Jurkat, Clone E6-1 (cell line): ENCODE measurements at regions not wholly inside any gene's neighbourhood (a gene's known extent, or its start where the extent isn't known, plus 50 kb on each side); places are given as distances from the start of the nearest gene placed in this dataset.

ENCODE experiments used
- DNase-seq: peaks from one replicate; pipeline ENCODE4 v3.0.0-alpha.2; 2011; ENCODE audit warnings: low read depth, low spot score
- H3K4me3 ChIP-seq: 2 replicates; pipeline ENCODE4 v1.5.1; 2011; ENCODE audit warnings: mild to moderate bottlenecking, low read length, control low read depth, moderate library complexity

- no peak overlapping the region for H3K4me3 ChIP-seq
- no peak for DNase-seq
Observed at GRCh38 chr1:227453631-227454355, 109.6 kb upstream of the ZNF678 start.

- no peak for DNase-seq
- H3K4me3 ChIP-seq, result no peak overlapping the region
Observed at GRCh38 chr1:227451954-227452353, 111.4 kb upstream of the ZNF678 start.

- no peak overlapping the region for H3K4me3 ChIP-seq
- no peak for DNase-seq
Observed at GRCh38 chr1:227451057-227451456, 112.3 kb upstream of the ZNF678 start.

GRCh38 chr1:227450489-227450888 is 112.9 kb upstream of the ZNF678 start:
- no peak overlapping the region for H3K4me3 ChIP-seq
- DNase-seq, result no peak

GRCh38 chr1:227449741-227450441 is 113.5 kb upstream of the ZNF678 start:
- no peak overlapping the region for H3K4me3 ChIP-seq
- no peak for DNase-seq

- peak; percentile 28 for DNase-seq
- no peak overlapping the region for H3K4me3 ChIP-seq
Observed at GRCh38 chr1:227449051-227449450, 114.3 kb upstream of the ZNF678 start.

GRCh38 chr1:227447531-227447990 is 115.8 kb upstream of the ZNF678 start:
- H3K4me3 ChIP-seq, result no peak overlapping the region
- DNase-seq, result no peak

GRCh38 chr1:227445746-227446145 is 117.6 kb upstream of the ZNF678 start:
- H3K4me3 ChIP-seq, result no peak overlapping the region

GRCh38 chr1:227445092-227445674 is 118.2 kb upstream of the ZNF678 start:
- no peak for DNase-seq

More at GRCh38 chr1:227445746-227446145, 117.6 kb upstream of the ZNF678 start:
- no peak for DNase-seq

GRCh38 chr1:227440182-227440581 is 121.9 kb upstream of the CDC42BPA start:
- no peak overlapping the region for H3K4me3 ChIP-seq
- DNase-seq, result no peak

More at GRCh38 chr1:227445092-227445674, 118.2 kb upstream of the ZNF678 start:
- H3K4me3 ChIP-seq, result no peak overlapping the region

GRCh38 chr1:227437495-227438008 is 119.3 kb upstream of the CDC42BPA start:
- H3K4me3 ChIP-seq, result peak overlapping the region; percentile 50
- peak; percentile 71 for DNase-seq

GRCh38 chr1:227434808-227435444 is 116.6 kb upstream of the CDC42BPA start:
- H3K4me3 ChIP-seq, result no peak overlapping the region
- no peak for DNase-seq

- no peak for DNase-seq
- no peak overlapping the region for H3K4me3 ChIP-seq
Observed at GRCh38 chr1:227433663-227434341, 115.5 kb upstream of the CDC42BPA start.

- H3K4me3 ChIP-seq, result no peak overlapping the region
- no peak for DNase-seq
Observed at GRCh38 chr1:227432981-227433380, 114.7 kb upstream of the CDC42BPA start.

- no peak overlapping the region for H3K4me3 ChIP-seq
- DNase-seq, result no peak
Observed at GRCh38 chr1:227432181-227432535, 113.9 kb upstream of the CDC42BPA start.

- no peak overlapping the region for H3K4me3 ChIP-seq
Observed at GRCh38 chr1:227429447-227430359, 111.4 kb upstream of the CDC42BPA start.

GRCh38 chr1:227428803-227429202 is 110.5 kb upstream of the CDC42BPA start:
- H3K4me3 ChIP-seq, result no peak overlapping the region
- DNase-seq, result no peak

More at GRCh38 chr1:227429447-227430359, 111.4 kb upstream of the CDC42BPA start:
- no peak for DNase-seq

GRCh38 chr1:227427411-227427810 is 109.1 kb upstream of the CDC42BPA start:
- DNase-seq, result no peak
- H3K4me3 ChIP-seq, result no peak overlapping the region
